Gastroesophageal sphincter (tissue), 4 donors: ENCODE measurements at regions not wholly inside any gene's neighbourhood (a gene's known extent, or its start where the extent isn't known, plus 50 kb on each side); places are given as distances from the start of the nearest gene placed in this dataset.

ENCODE experiments used
- ATAC-seq: fragments of 150-250 bp; one replicate; pipeline ENCODE4 v1.9.1; 2016; ENCODE audit warnings: mild to moderate bottlenecking, moderate library complexity
- H3K27ac ChIP-seq, 4 donors: fragments of 200-600 bp; sonication (generic) in 3 of 4; 1 replicate in 3 of 4; 2 replicates in 1 of 4; pipeline ENCODE4 v1.5.1; 2016 to 2019
- H3K27me3 ChIP-seq: fragments of 200-600 bp; sonication (generic); one replicate; pipeline ENCODE4 v1.5.1; 2019
- H3K36me3 ChIP-seq, 2 donors: fragments of 200-600 bp; sonication (generic); one replicate each; pipeline ENCODE4 v1.5.1; 2019; ENCODE audit warnings: control low read depth in 1 of 2
- H3K4me1 ChIP-seq, 3 donors: fragments of 200-600 bp; sonication (generic); 1 replicate in 2 of 3; 2 replicates in 1 of 3; pipeline ENCODE4 v1.5.1; 2016 to 2019; ENCODE audit warnings: control low read depth in 2 of 3
- H3K4me3 ChIP-seq, 2 donors: fragments of 200-600 bp; sonication (generic); one replicate each; pipeline ENCODE4 v1.5.1; 2019; ENCODE audit warnings: mild to moderate bottlenecking in 1 of 2, moderate library complexity in 1 of 2
- H3K9me3 ChIP-seq, 3 donors: fragments of 200-600 bp; sonication (generic); one replicate each; pipeline ENCODE4 v1.5.1; 2017 to 2019; ENCODE audit warnings: control low read depth in 2 of 3
- CTCF ChIP-seq, 4 experiments: fragments of 200-600 bp in 2 of 4; fragments of 450-650 bp in 2 of 4; sonication (generic) in 1 of 4; IDR thresholded peaks; one replicate each; pipeline ENCODE4 v1.5.1; 2017 to 2019; ENCODE audit warnings: antibody characterized with exemption in 4 of 4, mild to moderate bottlenecking in 2 of 4, moderate library complexity in 2 of 4
- EP300 ChIP-seq: sonication (generic); formaldehyde crosslinking; IDR thresholded peaks from one replicate; pipeline ENCODE4 v1.6.1; 2017; ENCODE audit warnings: antibody characterized with exemption, mild to moderate bottlenecking
- POLR2A ChIP-seq, 2 donors: fragments of 450-650 bp; IDR thresholded peaks; one replicate each; pipeline ENCODE4 v1.6.1; 2017; ENCODE audit warnings: antibody characterized with exemption in 2 of 2, mild to moderate bottlenecking in 2 of 2, moderate library complexity in 1 of 2
- POLR2AphosphoS5 ChIP-seq: sonication (generic); formaldehyde crosslinking; IDR thresholded peaks from one replicate; pipeline ENCODE4 v1.6.1; 2017; ENCODE audit warnings: antibody characterized with exemption
- WGBS, 2 donors: methylation state at CpG; one replicate each; pipeline ENCODE4 v1.1.5; 2018; ENCODE audit warnings: low coverage in 1 of 2; 5-methylcytosine and 5-hydroxymethylcytosine counted together

- Histone ChIP-seq H3K9me3 (no peaks in the 10 kb centered on the region), H3K36me3 (no peaks in the 10 kb centered on the region), H3K4me1 (peaks cover 0 to 24% (median 0%) of the 10 kb centered on the region in 3 donors), H3K4me3 (no peak overlapping the region), H3K27me3 (no peaks in the 10 kb centered on the region), H3K27ac (no peak overlapping the region)
- no peak for ATAC-seq
- TF ChIP-seq CTCF (IDR thresholded peaks at IDR 0.05): no peak
- no peak for TF ChIP-seq EP300
- no peak for TF ChIP-seq POLR2AphosphoS5
- no peak for TF ChIP-seq POLR2A (IDR thresholded peaks at IDR 0.05)
- WGBS, 2 donors: 75 to 79% methylated on average over 4 of the region's 4 CpGs
These were observed 49.7 kb downstream of the KLF12 start for GRCh38 chr13:74084375-74084935.

- ATAC-seq: no peak
- TF ChIP-seq CTCF (IDR thresholded peaks at IDR 0.05) (no peak), EP300 (no peak)
- Histone ChIP-seq H3K36me3 (no peaks in the 10 kb centered on the region), H3K27me3 (no peaks in the 10 kb centered on the region), H3K4me3 (no peak overlapping the region), H3K4me1 (peaks cover 0 to 28% (median 0%) of the 10 kb centered on the region in 3 donors), H3K9me3 (no peaks in the 10 kb centered on the region), H3K27ac (no peak overlapping the region)
- WGBS, 2 donors: 60 to 73% methylated on average over 1 to 3 of the region's 3 CpGs
These were observed 51.5 kb downstream of the KLF12 start for GRCh38 chr13:74082741-74083160.

GRCh38 chr13:74080762-74081161, 53.4 kb downstream of the KLF12 start:
- no peaks in the 10 kb centered on the region for H3K9me3 ChIP-seq
- H3K4me1 ChIP-seq: peaks cover 4 to 39% (median 5%) of the 10 kb centered on the region in 3 donors
- H3K36me3 ChIP-seq: no peaks in the 10 kb centered on the region
- H3K4me3 ChIP-seq: no peak overlapping the region
- no peak for ATAC-seq
- TF ChIP-seq CTCF (IDR thresholded peaks at IDR 0.05): no peak
- no peak for TF ChIP-seq POLR2A (IDR thresholded peaks at IDR 0.05)
- TF ChIP-seq EP300: no peak
- TF ChIP-seq POLR2AphosphoS5: no peak
- WGBS, 2 donors: 100% methylated on average over 1 of the region's 1 CpG; no CpG with 5 or more reads in 1 of the 2 donors
- H3K27me3 ChIP-seq: no peaks in the 10 kb centered on the region
- no peak overlapping the region for H3K27ac ChIP-seq

GRCh38 chr13:74077792-74078191, 56.4 kb downstream of the KLF12 start:
- no peaks in the 10 kb centered on the region for H3K9me3 ChIP-seq
- WGBS, 2 donors: 21 to 49% methylated on average over 2 of the region's 2 CpGs
- no peaks in the 10 kb centered on the region for H3K27me3 ChIP-seq
- no peaks in the 10 kb centered on the region for H3K36me3 ChIP-seq
- peaks cover 5 to 53% (median 9%) of the 10 kb centered on the region in 3 donors for H3K4me1 ChIP-seq
- ATAC-seq: no peak
- H3K27ac ChIP-seq: peak overlapping the region in 2 of 4 donors; percentile 44 to 45
- no peak overlapping the region for H3K4me3 ChIP-seq
- no peak for TF ChIP-seq POLR2AphosphoS5
- no peak for TF ChIP-seq POLR2A (IDR thresholded peaks at IDR 0.05)
- no peak for TF ChIP-seq CTCF (IDR thresholded peaks at IDR 0.05)
- TF ChIP-seq EP300: no peak

- ATAC-seq: no peak
- WGBS, 2 donors: 23 to 47% methylated on average over 2 of the region's 2 CpGs
These were observed 56.8 kb downstream of the KLF12 start for GRCh38 chr13:74077375-74077774.

More at GRCh38 chr13:74077375-74077774, 56.8 kb downstream of the KLF12 start:
- Histone ChIP-seq H3K27ac (peak overlapping the region in 3 of 4 donors; percentile 11 to 45 (median 44)), H3K27me3 (no peaks in the 10 kb centered on the region), H3K9me3 (no peaks in the 10 kb centered on the region), H3K4me3 (no peak overlapping the region), H3K4me1 (peaks cover 5 to 49% (median 9%) of the 10 kb centered on the region in 3 donors), H3K36me3 (no peaks in the 10 kb centered on the region)
- no peak for TF ChIP-seq POLR2AphosphoS5
- TF ChIP-seq EP300: no peak
- TF ChIP-seq CTCF (IDR thresholded peaks at IDR 0.05): no peak
- no peak for TF ChIP-seq POLR2A (IDR thresholded peaks at IDR 0.05)
